OCI-LY1 (cell line): ENCODE measurements at regions not wholly inside any gene's neighbourhood (a gene's known extent, or its start where the extent isn't known, plus 50 kb on each side); places are given as distances from the start of the nearest gene placed in this dataset.

Experiments
- H2AFZ ChIP-seq: fragments of 200-600 bp; sonication (generic), shearing (Covaris generic); 2 replicates; pipeline ENCODE4 v1.6.0; 2014; ENCODE audit warnings: antibody characterized with exemption, mild to moderate bottlenecking, low read length
- H3F3A ChIP-seq: fragments of 200-600 bp; sonication (generic), shearing (Covaris generic); 2 replicates; pipeline ENCODE4 v1.6.0; 2014; ENCODE audit warnings: mild to moderate bottlenecking, antibody characterized with exemption, low read length, moderate library complexity; ENCODE audit not compliant: insufficient read depth
- H3K27ac ChIP-seq: fragments of 200-600 bp; sonication (generic); 2 replicates; pipeline ENCODE4 v1.5.1; 2014; ENCODE audit warnings: low read length, mixed run types, mild to moderate bottlenecking, low read depth; ENCODE audit not compliant: poor library complexity, severe bottlenecking
- H3K27me3 ChIP-seq: fragments of 200-600 bp; sonication (generic); 2 replicates; pipeline ENCODE4 v1.6.0; 2014; ENCODE audit warnings: antibody characterized with exemption, mild to moderate bottlenecking, low read length, moderate library complexity; ENCODE audit not compliant: insufficient read depth
- H3K36me3 ChIP-seq: fragments of 200-600 bp; sonication (generic); 2 replicates; pipeline ENCODE4 v1.6.1; 2014; ENCODE audit warnings: mild to moderate bottlenecking, antibody characterized with exemption, low read length, moderate library complexity, mixed read lengths; ENCODE audit not compliant: insufficient read depth
- H3K4me1 ChIP-seq: fragments of 200-600 bp; sonication (generic); 2 replicates; pipeline ENCODE4 v1.5.1; 2014; ENCODE audit warnings: mild to moderate bottlenecking, low read length, moderate library complexity; ENCODE audit not compliant: insufficient read depth, severe bottlenecking
- H3K4me2 ChIP-seq: fragments of 200-600 bp; sonication (generic), shearing (Covaris generic); 2 replicates; pipeline ENCODE4 v1.6.1; 2014; ENCODE audit warnings: low read length
- H3K4me3 ChIP-seq: fragments of 200-600 bp; sonication (generic); 2 replicates; pipeline ENCODE4 v1.5.1; 2014; ENCODE audit warnings: low read length, low read depth, mild to moderate bottlenecking, mixed read lengths; ENCODE audit not compliant: poor library complexity, severe bottlenecking
- H3K79me2 ChIP-seq: fragments of 200-600 bp; shearing (Covaris generic); 2 replicates; pipeline ENCODE4 v1.6.1; 2016; ENCODE audit warnings: mixed run types, low read length, mixed read lengths; ENCODE audit not compliant: insufficient read depth
- H3K9ac ChIP-seq: fragments of 200-600 bp; sonication (generic), shearing (Covaris generic); 2 replicates; pipeline ENCODE4 v1.6.1; 2014; ENCODE audit warnings: mild to moderate bottlenecking, low read length, mixed read lengths
- H3K9me2 ChIP-seq: fragments of 200-600 bp; sonication (generic), shearing (Covaris generic); 2 replicates; pipeline ENCODE4 v1.6.1; 2014; ENCODE audit warnings: low read depth, mild to moderate bottlenecking, low read length, mixed read lengths
- H3K9me3 ChIP-seq: fragments of 200-600 bp; shearing (Covaris generic); 2 replicates; pipeline ENCODE4 v1.6.1; 2014; ENCODE audit warnings: low read length, mixed read lengths
- H4K20me1 ChIP-seq: fragments of 200-600 bp; sonication (generic), shearing (Covaris generic); 2 replicates; pipeline ENCODE4 v1.6.0; 2016; ENCODE audit warnings: mild to moderate bottlenecking, low read length; ENCODE audit not compliant: insufficient read depth
- CTCF ChIP-seq: fragments of 200-600 bp; sonication (generic), shearing (Covaris generic); IDR thresholded peaks from 2 replicates; pipeline ENCODE4 v1.5.1; 2017; ENCODE audit warnings: mild to moderate bottlenecking, antibody characterized with exemption, low read length, moderate library complexity, mixed read lengths
- EZH2 ChIP-seq: fragments of 200-600 bp; sonication (generic), shearing (Covaris generic); IDR thresholded peaks from 2 replicates; pipeline ENCODE4 v1.8.0; 2017; ENCODE audit warnings: borderline replicate concordance, mixed run types, mild to moderate bottlenecking, antibody characterized with exemption, low read length, moderate library complexity, mixed read lengths

GRCh38 chr16:66136841-66137240 is 229.7 kb upstream of the CDH5 start:
- Histone ChIP-seq H3F3A (no peaks in the 10 kb centered on the region), H3K27ac (no peak overlapping the region), H3K27me3 (no peaks in the 10 kb centered on the region), H3K4me2 (no peak overlapping the region), H4K20me1 (no peaks in the 10 kb centered on the region), H3K36me3 (no peaks in the 10 kb centered on the region), H3K79me2 (no peaks in the 10 kb centered on the region), H3K4me1 (no peaks in the 10 kb centered on the region), H2AFZ (no peak overlapping the region), H3K9me3 (no peaks in the 10 kb centered on the region), H3K9ac (no peak overlapping the region), H3K4me3 (no peak overlapping the region), H3K9me2 (no peaks in the 10 kb centered on the region)
- TF ChIP-seq EZH2 = no peak
- TF ChIP-seq CTCF = no peak

- H3K9me2 ChIP-seq = no peaks in the 10 kb centered on the region
- H3K4me2 ChIP-seq = no peak overlapping the region
- H3K4me1 ChIP-seq = no peaks in the 10 kb centered on the region
- H3K9ac ChIP-seq = no peak overlapping the region
- no peak overlapping the region for H2AFZ ChIP-seq
- H3K27me3 ChIP-seq = no peaks in the 10 kb centered on the region
- no peak overlapping the region for H3K4me3 ChIP-seq
- H3K79me2 ChIP-seq = no peaks in the 10 kb centered on the region
- H3K9me3 ChIP-seq = no peaks in the 10 kb centered on the region
- H4K20me1 ChIP-seq = no peaks in the 10 kb centered on the region
- TF ChIP-seq CTCF = no peak
- no peak for TF ChIP-seq EZH2
- H3F3A ChIP-seq = no peaks in the 10 kb centered on the region
- H3K36me3 ChIP-seq = no peaks in the 10 kb centered on the region
- H3K27ac ChIP-seq = no peak overlapping the region
Observed at GRCh38 chr16:66135838-66136237, 230.7 kb upstream of the CDH5 start.

- Histone ChIP-seq H3K4me1 (no peaks in the 10 kb centered on the region), H3K4me2 (no peak overlapping the region), H3K27me3 (no peaks in the 10 kb centered on the region), H3K36me3 (no peaks in the 10 kb centered on the region), H3K4me3 (no peak overlapping the region), H4K20me1 (no peaks in the 10 kb centered on the region), H3K9me2 (no peaks in the 10 kb centered on the region), H2AFZ (no peak overlapping the region), H3K9me3 (no peaks in the 10 kb centered on the region), H3F3A (no peaks in the 10 kb centered on the region), H3K27ac (no peak overlapping the region), H3K79me2 (no peaks in the 10 kb centered on the region), H3K9ac (no peak overlapping the region)
- TF ChIP-seq EZH2 = no peak
- TF ChIP-seq CTCF = no peak
Observed at GRCh38 chr16:66135421-66135831, 231.1 kb upstream of the CDH5 start.
